Gastrocnemius medialis (tissue), 4 donors: ENCODE measurements at regions not wholly inside any gene's neighbourhood (a gene's known extent, or its start where the extent isn't known, plus 50 kb on each side); places are given as distances from the start of the nearest gene placed in this dataset.

Experiments used
- POLR2A ChIP-seq, 2 donors: fragments of 450-650 bp; IDR thresholded peaks; one replicate each; pipeline ENCODE4 v1.6.1; 2017; ENCODE audit warnings: antibody characterized with exemption in 2 of 2, mild to moderate bottlenecking in 2 of 2, moderate library complexity in 2 of 2
- TF ChIP-seq, protein P1 (sequence below), 5 experiments: fragments of 450-650 bp in 3 of 5; fragments of 200-600 bp in 2 of 5; sonication (generic) in 2 of 5; IDR thresholded peaks in 4 of 5; conservative IDR thresholded peaks in 1 of 5; 1 replicate in 4 of 5; 2 replicates in 1 of 5; pipeline ENCODE4 v1.5.1; 2016 to 2019; ENCODE audit warnings: antibody characterized with exemption in 5 of 5, mild to moderate bottlenecking in 3 of 5, moderate library complexity in 3 of 5

DNA sequence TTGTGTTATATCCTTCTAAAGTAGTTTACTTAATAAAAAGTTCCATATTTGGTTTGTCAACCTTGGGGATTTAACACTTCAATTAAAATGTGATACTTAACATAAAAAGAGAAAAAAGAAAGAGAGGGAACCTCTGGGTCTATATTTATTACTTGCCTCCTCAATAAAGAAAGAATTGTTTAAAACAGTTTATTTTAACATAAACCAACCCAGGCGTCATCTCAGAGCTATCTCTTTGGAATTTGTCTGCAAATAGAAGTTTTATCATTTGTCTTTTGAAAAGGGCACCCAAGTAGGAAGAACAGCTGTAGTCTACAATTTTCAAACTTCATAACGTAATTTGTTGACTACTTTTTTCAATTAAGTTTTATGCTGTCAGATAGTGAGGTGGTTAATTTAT is 364.1 kb downstream of the KCNJ2 start:
- TF ChIP-seq, protein P1, sequence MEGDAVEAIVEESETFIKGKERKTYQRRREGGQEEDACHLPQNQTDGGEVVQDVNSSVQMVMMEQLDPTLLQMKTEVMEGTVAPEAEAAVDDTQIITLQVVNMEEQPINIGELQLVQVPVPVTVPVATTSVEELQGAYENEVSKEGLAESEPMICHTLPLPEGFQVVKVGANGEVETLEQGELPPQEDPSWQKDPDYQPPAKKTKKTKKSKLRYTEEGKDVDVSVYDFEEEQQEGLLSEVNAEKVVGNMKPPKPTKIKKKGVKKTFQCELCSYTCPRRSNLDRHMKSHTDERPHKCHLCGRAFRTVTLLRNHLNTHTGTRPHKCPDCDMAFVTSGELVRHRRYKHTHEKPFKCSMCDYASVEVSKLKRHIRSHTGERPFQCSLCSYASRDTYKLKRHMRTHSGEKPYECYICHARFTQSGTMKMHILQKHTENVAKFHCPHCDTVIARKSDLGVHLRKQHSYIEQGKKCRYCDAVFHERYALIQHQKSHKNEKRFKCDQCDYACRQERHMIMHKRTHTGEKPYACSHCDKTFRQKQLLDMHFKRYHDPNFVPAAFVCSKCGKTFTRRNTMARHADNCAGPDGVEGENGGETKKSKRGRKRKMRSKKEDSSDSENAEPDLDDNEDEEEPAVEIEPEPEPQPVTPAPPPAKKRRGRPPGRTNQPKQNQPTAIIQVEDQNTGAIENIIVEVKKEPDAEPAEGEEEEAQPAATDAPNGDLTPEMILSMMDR (IDR thresholded peaks at IDR 0.05 in 4 of 5, conservative IDR thresholded peaks at IDR 0.05 in 1 of 5): no peak
- TF ChIP-seq POLR2A (IDR thresholded peaks at IDR 0.05): no peak
